H9 (cell line): ENCODE measurements at regions not wholly inside any gene's neighbourhood (a gene's known extent, or its start where the extent isn't known, plus 50 kb on each side); places are given as distances from the start of the nearest gene placed in this dataset.
A peak's percentile ranks its signal among the peaks of the same experiment; 100 is the strongest.

Source experiments
- DNase-seq: peaks from one replicate; pipeline ENCODE4 v3.0.0-alpha.2; 2017
- H2AFZ ChIP-seq: one replicate; pipeline ENCODE4 v1.6.1; 2013; ENCODE audit warnings: mild to moderate bottlenecking, low read length, control low read depth, moderate library complexity
- H2AK5ac ChIP-seq: 2 replicates; pipeline ENCODE4 v1.6.1; 2013; ENCODE audit warnings: low read length, control low read depth, mixed read lengths; ENCODE audit not compliant: insufficient read length
- H2BK120ac ChIP-seq: one replicate; pipeline ENCODE4 v1.6.1; 2013; ENCODE audit warnings: low read depth, mild to moderate bottlenecking, low read length, control low read depth, inconsistent platforms; ENCODE audit not compliant: poor library complexity, severe bottlenecking
- H2BK12ac ChIP-seq: 2 replicates; pipeline ENCODE4 v1.6.1; 2013; ENCODE audit warnings: low read length, control low read depth, mixed read lengths, low read depth; ENCODE audit not compliant: insufficient read length
- H2BK15ac ChIP-seq: 2 replicates; pipeline ENCODE4 v1.6.1; 2013; ENCODE audit warnings: low read depth, low read length, control low read depth
- H2BK20ac ChIP-seq: one replicate; pipeline ENCODE4 v1.6.1; 2013; ENCODE audit warnings: low read depth, mild to moderate bottlenecking, low read length, control low read depth, inconsistent platforms; ENCODE audit not compliant: poor library complexity, severe bottlenecking
- H2BK5ac ChIP-seq: 2 replicates; pipeline ENCODE4 v1.6.1; 2013; ENCODE audit warnings: low read length, control low read depth, mixed read lengths; ENCODE audit not compliant: insufficient read length
- H3K14ac ChIP-seq: 2 replicates; pipeline ENCODE4 v1.6.1; 2013; ENCODE audit warnings: low read length, control low read depth; ENCODE audit not compliant: insufficient read depth
- H3K18ac ChIP-seq: 2 replicates; pipeline ENCODE4 v1.6.1; 2013; ENCODE audit warnings: low read depth, mild to moderate bottlenecking, mixed read lengths, low read length, control low read depth; ENCODE audit not compliant: insufficient read length
- H3K23ac ChIP-seq: 2 replicates; pipeline ENCODE4 v1.6.1; 2013; ENCODE audit warnings: low read length, control low read depth, mixed read lengths, low read depth; ENCODE audit not compliant: insufficient read length
- H3K23me2 ChIP-seq: 2 replicates; pipeline ENCODE4 v1.6.1; 2013; ENCODE audit warnings: low read depth, mild to moderate bottlenecking, mixed read lengths, low read length, control low read depth; ENCODE audit not compliant: insufficient read length, poor library complexity, severe bottlenecking
- H3K27ac ChIP-seq: 2 replicates; pipeline ENCODE4 v1.5.1; 2013; ENCODE audit warnings: low read length, control low read depth, mixed read lengths, low read depth; ENCODE audit not compliant: insufficient read length
- H3K27me3 ChIP-seq: 2 replicates; pipeline ENCODE4 v1.6.1; 2013; ENCODE audit warnings: low read length, control low read depth, inconsistent platforms; ENCODE audit not compliant: insufficient read depth
- H3K4ac ChIP-seq: 2 replicates; pipeline ENCODE4 v1.6.1; 2013; ENCODE audit warnings: low read depth, mild to moderate bottlenecking, control low read depth, inconsistent platforms, low read length, moderate library complexity
- H3K4me1 ChIP-seq: 2 replicates; pipeline ENCODE4 v1.6.1; 2013; ENCODE audit warnings: low read length, control low read depth, inconsistent platforms; ENCODE audit not compliant: insufficient read depth
- H3K4me2 ChIP-seq: 2 replicates; pipeline ENCODE4 v1.6.1; 2013; ENCODE audit warnings: low read length, control low read depth, mixed read lengths; ENCODE audit not compliant: insufficient read length, insufficient read depth
- H3K56ac ChIP-seq: 2 replicates; pipeline ENCODE4 v1.6.1; 2013; ENCODE audit warnings: low read depth, mild to moderate bottlenecking, mixed read lengths, low read length, control low read depth; ENCODE audit not compliant: insufficient read length
- H3K79me1 ChIP-seq: 2 replicates; pipeline ENCODE4 v1.6.1; 2013; ENCODE audit warnings: low read depth, mild to moderate bottlenecking, moderate library complexity, low read length, control low read depth, inconsistent platforms; ENCODE audit not compliant: insufficient read depth, poor library complexity, severe bottlenecking
- H3K79me2 ChIP-seq: 2 replicates; pipeline ENCODE4 v1.6.1; 2013; ENCODE audit warnings: low read length, control low read depth, inconsistent platforms; ENCODE audit not compliant: insufficient read depth
- H3K9ac ChIP-seq: 2 replicates; pipeline ENCODE4 v1.6.1; 2013; ENCODE audit warnings: low read length, control low read depth, mixed read lengths; ENCODE audit not compliant: insufficient read length; ENCODE audit errors: extremely low read depth
- H3K9me3 ChIP-seq: one replicate; pipeline ENCODE4 v1.6.1; 2013; ENCODE audit warnings: low read depth, low read length, inconsistent platforms; ENCODE audit not compliant: control insufficient read depth
- H3T11ph ChIP-seq: one replicate; pipeline ENCODE4 v1.6.1; 2013; ENCODE audit warnings: mild to moderate bottlenecking, low read length, control low read depth, inconsistent platforms
- H4K20me1 ChIP-seq: one replicate; pipeline ENCODE4 v1.6.1; 2013; ENCODE audit not compliant: control insufficient read depth, insufficient read length, insufficient read depth
- H4K5ac ChIP-seq: 2 replicates; pipeline ENCODE4 v1.6.1; 2013; ENCODE audit warnings: low read depth, mild to moderate bottlenecking, mixed read lengths, low read length, control low read depth; ENCODE audit not compliant: insufficient read length
- H4K8ac ChIP-seq: replicated peaks from 2 replicates; pipeline ENCODE4 v1.6.1; 2013; ENCODE audit warnings: low read length, control low read depth, mixed read lengths, low read depth; ENCODE audit not compliant: insufficient read length
- H4K91ac ChIP-seq: 2 replicates; pipeline ENCODE4 v1.6.1; 2013; ENCODE audit warnings: low read depth, mild to moderate bottlenecking, moderate library complexity, mixed read lengths, low read length, control low read depth; ENCODE audit not compliant: insufficient read length
- H3K27ac Mint-ChIP-seq, 3 experiments: 2 replicates in 2 of 3; 3 replicates in 1 of 3; pipeline ENCODE4 v1.8.0; 2020 to 2021; ENCODE audit warnings: mixed read lengths in 3 of 3, mild to moderate bottlenecking in 1 of 3, moderate library complexity in 1 of 3
- H3K27me3 Mint-ChIP-seq: 2 replicates; pipeline ENCODE4 v1.8.0; 2021; ENCODE audit warnings: low read depth, mild to moderate bottlenecking, moderate library complexity, mixed read lengths
- H3K36me3 Mint-ChIP-seq, 3 experiments: 2 replicates in 2 of 3; 3 replicates in 1 of 3; pipeline ENCODE4 v1.8.0; 2020 to 2021; ENCODE audit warnings: low read depth in 3 of 3, mixed read lengths in 3 of 3; ENCODE audit not compliant: insufficient read depth in 1 of 3
- H3K4me1 Mint-ChIP-seq, 2 experiments: 2 replicates each; pipeline ENCODE4 v1.8.0; 2020; ENCODE audit warnings: mixed read lengths in 2 of 2
- H3K4me3 Mint-ChIP-seq, 2 experiments: 2 replicates in 1 of 2; 3 replicates in 1 of 2; pipeline ENCODE4 v1.8.0; 2020 to 2021; ENCODE audit warnings: mild to moderate bottlenecking in 2 of 2, mixed read lengths in 2 of 2, moderate library complexity in 1 of 2
- H3K9me3 Mint-ChIP-seq, 2 experiments: 2 replicates in 1 of 2; 3 replicates in 1 of 2; pipeline ENCODE4 v1.8.0; 2020; ENCODE audit warnings: mild to moderate bottlenecking in 2 of 2, mixed read lengths in 2 of 2, moderate library complexity in 1 of 2
- WGBS: extraction: QIAGEN DNeasy Blood & Tissue Kit; methylation state at CpG from one replicate; pipeline ENCODE4 v1.1.7; 2013; ENCODE audit warnings: missing lambda C conversion rate, low lambda C conversion rate, mixed read lengths; ENCODE audit not compliant: insufficient read length; ENCODE audit errors: extremely low coverage; 5-methylcytosine and 5-hydroxymethylcytosine counted together
- TF ChIP-seq, protein P1 (sequence below): fragments of 200-600 bp; sonication (generic); conservative IDR thresholded peaks from 3 replicates; pipeline ENCODE4 v1.8.0; 2021; ENCODE audit warnings: antibody characterized with exemption, mild to moderate bottlenecking

DNA sequence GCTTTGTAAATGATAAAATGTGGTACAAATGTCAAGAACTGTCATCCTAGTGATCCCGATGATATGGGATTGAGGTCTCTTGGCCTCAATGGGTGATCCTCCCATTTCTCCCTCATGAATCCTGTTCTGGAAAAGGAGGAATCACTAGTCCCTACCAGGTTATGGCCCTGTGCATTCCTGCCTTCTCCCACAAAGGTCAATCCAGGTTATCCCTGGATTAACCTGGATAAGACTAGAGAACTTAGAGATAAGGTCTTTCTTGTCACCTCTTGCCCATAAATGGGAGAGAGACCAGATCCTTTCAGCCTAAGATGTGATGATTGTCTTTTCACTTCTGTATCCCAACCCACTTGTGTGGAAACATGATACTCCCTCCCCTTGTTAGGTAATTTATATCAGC is 396.7 kb downstream of the BUD13 start:
- H4K20me1 ChIP-seq: no peaks in the 10 kb centered on the region
- no peaks in the 10 kb centered on the region for H3K79me2 ChIP-seq
- WGBS: no CpG with 5 or more reads among the region's 1 CpG
- H3K4me1 ChIP-seq: peaks cover 3% of the 10 kb centered on the region; the same call in 1 of the 2 replicates
- H3K27ac Mint-ChIP-seq: peak overlapping the region in 1 of 3 experiments; percentile 37; a peak in 1 of 7 replicates
- H3K18ac ChIP-seq: no peak overlapping the region
- no peaks in the 10 kb centered on the region for H3K23me2 ChIP-seq
- H3K79me1 ChIP-seq: no peaks in the 10 kb centered on the region
- no peak overlapping the region for H4K8ac ChIP-seq
- H3K9me3 ChIP-seq: no peaks in the 10 kb centered on the region
- TF ChIP-seq, protein P1, sequence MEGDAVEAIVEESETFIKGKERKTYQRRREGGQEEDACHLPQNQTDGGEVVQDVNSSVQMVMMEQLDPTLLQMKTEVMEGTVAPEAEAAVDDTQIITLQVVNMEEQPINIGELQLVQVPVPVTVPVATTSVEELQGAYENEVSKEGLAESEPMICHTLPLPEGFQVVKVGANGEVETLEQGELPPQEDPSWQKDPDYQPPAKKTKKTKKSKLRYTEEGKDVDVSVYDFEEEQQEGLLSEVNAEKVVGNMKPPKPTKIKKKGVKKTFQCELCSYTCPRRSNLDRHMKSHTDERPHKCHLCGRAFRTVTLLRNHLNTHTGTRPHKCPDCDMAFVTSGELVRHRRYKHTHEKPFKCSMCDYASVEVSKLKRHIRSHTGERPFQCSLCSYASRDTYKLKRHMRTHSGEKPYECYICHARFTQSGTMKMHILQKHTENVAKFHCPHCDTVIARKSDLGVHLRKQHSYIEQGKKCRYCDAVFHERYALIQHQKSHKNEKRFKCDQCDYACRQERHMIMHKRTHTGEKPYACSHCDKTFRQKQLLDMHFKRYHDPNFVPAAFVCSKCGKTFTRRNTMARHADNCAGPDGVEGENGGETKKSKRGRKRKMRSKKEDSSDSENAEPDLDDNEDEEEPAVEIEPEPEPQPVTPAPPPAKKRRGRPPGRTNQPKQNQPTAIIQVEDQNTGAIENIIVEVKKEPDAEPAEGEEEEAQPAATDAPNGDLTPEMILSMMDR: no peak
- H3T11ph ChIP-seq: no peak overlapping the region
- no peak overlapping the region for H3K4ac ChIP-seq
- peaks cover 2 to 8% (median 2%) of the 10 kb centered on the region in 3 experiments; a peak in 3 of 7 replicates for H3K36me3 Mint-ChIP-seq
- H2BK20ac ChIP-seq: no peak overlapping the region
- H3K27me3 ChIP-seq: no peaks in the 10 kb centered on the region
- H2BK120ac ChIP-seq: no peak overlapping the region
- no peaks in the 10 kb centered on the region; the same call in 1 of the 2 replicates for H3K27me3 Mint-ChIP-seq
- no peak overlapping the region for H3K27ac ChIP-seq
- H3K4me2 ChIP-seq: no peak overlapping the region
- H3K9me3 Mint-ChIP-seq: peaks cover 3 to 9% of the 10 kb centered on the region in 2 experiments
- H3K14ac ChIP-seq: no peak overlapping the region
- no peak overlapping the region for H2BK15ac ChIP-seq
- peaks cover 16 to 32% of the 10 kb centered on the region in 2 experiments for H3K4me1 Mint-ChIP-seq
- no peak overlapping the region for H2BK12ac ChIP-seq
- H2AK5ac ChIP-seq: no peak overlapping the region
- H3K56ac ChIP-seq: no peak overlapping the region
- DNase-seq: no peak
- H4K91ac ChIP-seq: no peak overlapping the region
- H2AFZ ChIP-seq: no peak overlapping the region
- H3K4me3 Mint-ChIP-seq: no peak overlapping the region
- no peak overlapping the region for H4K5ac ChIP-seq
- no peak overlapping the region for H2BK5ac ChIP-seq
- no peak overlapping the region for H3K23ac ChIP-seq
- H3K9ac ChIP-seq: no peak overlapping the region
